ENCODE measurements at regions not wholly inside any gene's neighbourhood (a gene's known extent, or its start where the extent isn't known, plus 50 kb on each side); places are given as distances from the start of the nearest gene placed in this dataset.

DNA sequence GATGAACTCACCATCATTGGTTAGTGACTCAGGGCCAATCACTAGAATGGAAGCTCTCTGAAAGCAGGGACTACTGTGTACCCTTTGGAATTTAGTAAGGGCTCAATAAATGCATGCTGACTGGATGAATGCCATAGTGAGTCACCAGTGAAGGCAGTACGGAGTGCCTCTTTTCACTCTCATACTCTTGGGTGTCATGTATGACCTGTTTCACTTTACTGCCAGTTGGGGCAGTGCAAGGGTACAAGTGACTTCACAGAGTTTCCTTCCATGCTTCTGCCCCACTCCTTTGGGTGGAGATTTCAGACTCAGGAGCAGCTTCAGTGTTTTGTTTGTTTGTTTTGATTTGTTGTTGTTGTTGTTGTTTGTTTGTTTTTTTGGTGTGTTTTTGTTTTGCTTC, 57.7 kb downstream of the SOX3 start:
- DNase-seq (ENCODE audit: low read depth): no peak
- TF ChIP-seq, protein P1, sequence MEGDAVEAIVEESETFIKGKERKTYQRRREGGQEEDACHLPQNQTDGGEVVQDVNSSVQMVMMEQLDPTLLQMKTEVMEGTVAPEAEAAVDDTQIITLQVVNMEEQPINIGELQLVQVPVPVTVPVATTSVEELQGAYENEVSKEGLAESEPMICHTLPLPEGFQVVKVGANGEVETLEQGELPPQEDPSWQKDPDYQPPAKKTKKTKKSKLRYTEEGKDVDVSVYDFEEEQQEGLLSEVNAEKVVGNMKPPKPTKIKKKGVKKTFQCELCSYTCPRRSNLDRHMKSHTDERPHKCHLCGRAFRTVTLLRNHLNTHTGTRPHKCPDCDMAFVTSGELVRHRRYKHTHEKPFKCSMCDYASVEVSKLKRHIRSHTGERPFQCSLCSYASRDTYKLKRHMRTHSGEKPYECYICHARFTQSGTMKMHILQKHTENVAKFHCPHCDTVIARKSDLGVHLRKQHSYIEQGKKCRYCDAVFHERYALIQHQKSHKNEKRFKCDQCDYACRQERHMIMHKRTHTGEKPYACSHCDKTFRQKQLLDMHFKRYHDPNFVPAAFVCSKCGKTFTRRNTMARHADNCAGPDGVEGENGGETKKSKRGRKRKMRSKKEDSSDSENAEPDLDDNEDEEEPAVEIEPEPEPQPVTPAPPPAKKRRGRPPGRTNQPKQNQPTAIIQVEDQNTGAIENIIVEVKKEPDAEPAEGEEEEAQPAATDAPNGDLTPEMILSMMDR (IDR thresholded peaks at IDR 0.05; ENCODE audit: insufficient read depth, low read depth, low read length): no peak

DNA sequence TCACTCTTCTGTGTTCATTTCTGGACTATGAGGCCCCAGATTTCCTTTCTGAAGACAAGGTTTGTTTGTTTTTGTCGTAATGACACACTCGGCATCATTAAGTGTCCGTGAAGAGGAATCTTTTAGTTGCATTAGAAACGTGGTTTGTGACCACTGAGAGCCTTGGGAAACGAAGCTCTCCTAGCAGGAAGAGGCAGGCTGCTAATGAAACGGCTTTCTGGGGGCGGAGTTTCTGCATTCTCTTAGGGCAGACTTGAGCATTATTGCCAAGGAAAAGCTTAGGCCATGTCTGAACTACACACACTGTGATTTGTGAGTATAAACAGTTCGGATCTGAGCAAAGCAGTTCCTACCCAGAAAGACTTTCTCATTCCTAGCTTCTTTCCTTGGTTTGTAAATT, 64.0 kb downstream of the SOX3 start:
- no peak for DNase-seq (ENCODE audit: low read depth)
- H3K4me3 ChIP-seq (ENCODE audit: low read depth, low read length): no peak overlapping the region
- TF ChIP-seq, protein P1 (IDR thresholded peaks at IDR 0.05; ENCODE audit: insufficient read depth, low read depth, low read length): no peak

More for the DNA sequence above, 57.7 kb downstream of the SOX3 start:
- no peak overlapping the region for H3K4me3 ChIP-seq (ENCODE audit: low read depth, low read length)

DNA sequence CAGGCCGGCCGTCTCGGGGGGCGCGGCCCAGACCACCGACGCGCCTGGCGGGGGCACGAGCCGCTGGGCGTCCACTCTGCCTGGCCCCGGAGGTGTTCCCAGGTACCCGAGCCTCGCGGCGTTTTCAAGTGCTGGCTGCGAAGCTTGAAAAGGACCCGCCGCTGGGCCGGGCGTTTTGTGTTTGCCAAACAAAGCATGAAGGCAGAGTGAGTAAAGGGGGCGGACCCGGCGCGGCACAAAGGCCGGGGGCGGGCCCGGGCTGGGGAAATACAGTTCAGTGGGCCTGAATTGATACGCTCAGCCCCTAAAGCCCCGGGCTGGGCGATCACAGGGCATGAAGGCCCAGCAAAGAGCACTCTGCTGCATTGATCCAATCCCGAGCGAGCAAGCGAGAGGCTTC, 65.4 kb downstream of the SOX3 start:
- H3K4me3 ChIP-seq (ENCODE audit: low read depth, low read length): no peak overlapping the region
- TF ChIP-seq, protein P1 (IDR thresholded peaks at IDR 0.05; ENCODE audit: insufficient read depth, low read depth, low read length): no peak
- no peak for DNase-seq (ENCODE audit: low read depth)

DNA sequence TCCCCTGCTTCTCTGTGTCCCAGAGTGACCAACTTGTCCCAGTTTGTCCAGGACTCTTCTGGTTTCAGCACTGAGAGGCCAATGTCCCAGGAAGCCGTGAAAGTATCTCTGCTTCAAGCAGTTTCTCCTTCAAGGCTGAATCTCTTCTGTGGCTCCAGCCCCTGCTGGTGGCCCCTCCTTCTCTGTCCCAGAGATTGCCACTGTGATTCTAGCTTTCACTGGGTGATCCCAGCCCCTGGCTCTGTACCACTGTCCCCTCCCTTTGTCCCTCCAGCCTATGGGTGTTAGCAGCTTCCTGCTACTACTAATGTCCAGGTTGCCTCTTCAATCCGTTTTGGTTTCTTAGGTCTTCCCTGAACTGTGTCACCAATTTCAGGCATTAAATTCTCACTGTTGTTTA, 70.5 kb downstream of the SOX3 start:
- TF ChIP-seq, protein P1 (IDR thresholded peaks at IDR 0.05; ENCODE audit: insufficient read depth, low read depth, low read length): no peak
- H3K4me3 ChIP-seq (ENCODE audit: low read depth, low read length): no peak overlapping the region
- DNase-seq (ENCODE audit: low read depth): no peak

DNA sequence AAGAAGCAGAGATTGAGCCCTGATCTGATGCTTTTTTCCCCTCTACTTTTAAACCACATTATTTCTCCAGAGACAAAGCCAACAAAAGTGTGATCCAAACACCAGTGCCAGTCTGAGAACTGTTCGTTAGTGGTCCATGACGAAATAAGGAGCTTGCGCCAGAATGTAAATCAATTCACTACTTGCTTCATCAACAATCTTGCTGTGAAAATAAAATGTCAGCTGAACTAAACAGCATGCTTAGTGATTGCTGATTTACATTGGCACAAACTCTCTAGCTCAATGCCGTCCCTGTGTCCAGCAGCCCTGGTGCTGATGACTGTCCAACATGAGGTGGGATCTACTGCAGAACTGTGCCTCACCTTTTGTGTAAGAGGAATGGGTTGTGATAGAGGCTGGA, 71.3 kb downstream of the SOX3 start:
- H3K4me3 ChIP-seq (ENCODE audit: low read depth, low read length): no peak overlapping the region
- TF ChIP-seq, protein P1 (IDR thresholded peaks at IDR 0.05; ENCODE audit: insufficient read depth, low read depth, low read length): no peak
- DNase-seq (ENCODE audit: low read depth): no peak

DNA sequence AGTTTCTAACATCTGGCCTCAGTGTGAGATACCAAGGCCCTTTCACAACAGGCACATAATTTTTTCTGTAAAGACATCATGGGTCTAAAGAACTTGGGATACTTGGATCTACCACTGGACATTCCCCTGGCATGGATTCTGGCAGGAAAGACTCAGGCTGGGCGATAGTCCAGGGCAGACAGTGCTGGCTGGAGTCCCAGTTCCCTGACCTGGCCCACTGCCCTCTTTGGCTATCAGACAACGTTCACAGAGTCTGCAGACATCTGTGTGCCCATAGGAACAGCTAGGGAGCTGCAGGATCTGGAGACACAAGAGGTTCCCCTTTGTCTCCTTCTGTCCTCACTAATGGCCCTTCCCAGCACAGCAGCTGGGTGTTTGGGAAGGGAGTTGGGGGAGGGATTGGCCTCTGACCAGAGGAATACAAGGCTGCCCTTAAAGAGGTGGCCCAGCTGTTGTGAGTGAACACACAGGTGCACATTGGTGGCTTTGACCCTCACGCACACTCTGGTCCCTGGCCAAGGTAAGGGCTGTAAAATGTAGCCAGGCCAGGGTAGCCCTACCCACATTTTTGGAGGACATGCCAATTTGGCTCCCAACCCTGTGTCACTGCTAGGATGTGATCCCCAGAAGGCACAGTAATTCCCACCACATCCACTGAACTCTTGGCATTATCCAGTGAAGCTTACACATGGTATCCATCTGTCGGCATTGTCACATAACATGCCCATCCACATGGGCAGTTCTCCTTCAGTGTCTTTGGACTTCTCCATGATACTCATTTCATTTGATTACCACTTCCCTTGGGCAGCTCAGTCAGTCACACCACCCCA, 72.3 kb downstream of the SOX3 start:
- H3K4me3 ChIP-seq (ENCODE audit: low read depth, low read length): no peak overlapping the region
- no peak for DNase-seq (ENCODE audit: low read depth)
- TF ChIP-seq, protein P1 (IDR thresholded peaks at IDR 0.05; ENCODE audit: insufficient read depth, low read depth, low read length): no peak

DNA sequence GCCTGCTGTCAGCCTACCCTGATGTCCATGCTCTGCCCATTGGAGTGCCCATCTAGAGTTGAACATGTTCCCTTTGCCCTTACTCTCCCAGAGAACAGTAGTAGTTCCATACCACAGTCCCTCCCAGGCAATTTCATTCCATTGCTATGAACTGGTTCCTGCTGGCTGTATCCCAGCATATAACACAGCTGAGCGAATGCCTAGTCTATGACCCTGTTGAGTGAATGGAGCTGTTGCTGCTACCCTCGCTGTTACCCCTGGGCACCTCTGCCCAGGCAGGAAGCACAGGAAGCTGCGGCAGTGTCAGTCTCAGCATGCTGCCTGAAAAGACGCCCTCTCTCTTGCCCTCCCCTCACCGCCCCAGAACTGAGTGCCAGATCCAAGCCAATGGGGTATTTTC, 73.3 kb downstream of the SOX3 start:
- TF ChIP-seq, protein P1 (IDR thresholded peaks at IDR 0.05; ENCODE audit: insufficient read depth, low read depth, low read length): no peak
- DNase-seq (ENCODE audit: low read depth): no peak
- no peak overlapping the region for H3K4me3 ChIP-seq (ENCODE audit: low read depth, low read length)
